ENCODE measurements at regions not wholly inside any gene's neighbourhood (a gene's known extent, or its start where the extent isn't known, plus 50 kb on each side); places are given as distances from the start of the nearest gene placed in this dataset.
A peak's percentile ranks its signal among the peaks of the same experiment; 100 is the strongest.

- DNase-seq: no peak
Measured at GRCh38 chr6:156107624-156108101, 652.0 kb upstream of the NOX3 start.

- DNase-seq: peak; percentile 18
Measured at GRCh38 chr6:156102129-156102528, 646.5 kb upstream of the NOX3 start.

GRCh38 chr6:156098839-156099238, 643.2 kb upstream of the NOX3 start:
- no peak for DNase-seq

DNA sequence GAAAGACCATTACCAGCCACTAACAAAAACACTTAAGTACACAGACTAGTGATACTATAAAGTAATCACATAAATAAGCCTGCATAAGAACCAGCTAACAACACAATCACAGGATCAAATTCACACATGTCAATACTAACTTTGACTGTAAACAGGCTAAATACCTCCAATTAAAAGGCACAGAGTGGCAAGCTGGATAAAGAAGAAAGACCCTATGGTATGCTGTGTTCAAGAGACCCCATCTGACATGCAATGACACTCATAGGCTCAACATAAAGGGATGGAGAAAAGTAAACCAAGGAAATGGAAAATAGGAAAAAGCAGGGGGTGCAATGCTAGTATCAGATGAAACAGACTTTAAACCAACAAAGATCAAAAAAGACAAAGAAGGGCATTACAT, 631.8 kb upstream of the NOX3 start:
- DNase-seq: no peak

- no peak for DNase-seq
Measured at GRCh38 chr6:156082012-156082411, 626.4 kb upstream of the NOX3 start.

- no peak for DNase-seq
Measured at GRCh38 chr6:156080371-156080770, 624.7 kb upstream of the NOX3 start.

- DNase-seq: no peak
Measured at GRCh38 chr6:156068881-156069280, 613.2 kb upstream of the NOX3 start.

DNA sequence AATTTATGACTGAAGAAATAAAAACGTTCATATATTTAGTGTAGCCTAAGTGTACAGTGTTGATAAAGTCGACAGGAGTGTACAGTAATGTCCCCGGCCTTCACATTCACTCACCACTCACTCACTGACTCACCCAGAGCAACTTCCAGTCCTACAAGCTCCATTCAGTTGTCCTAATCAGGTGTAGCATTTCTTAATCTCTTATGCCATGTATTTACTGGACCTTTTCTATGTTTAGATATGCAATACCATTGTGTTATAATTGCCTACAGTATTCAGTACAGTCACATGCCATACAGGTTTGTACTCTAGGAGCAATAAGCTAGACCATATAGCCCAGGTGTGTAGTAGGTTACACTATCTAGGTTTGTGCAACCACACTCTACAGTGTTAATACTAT, 610.2 kb upstream of the NOX3 start:
- DNase-seq: no peak

DNA sequence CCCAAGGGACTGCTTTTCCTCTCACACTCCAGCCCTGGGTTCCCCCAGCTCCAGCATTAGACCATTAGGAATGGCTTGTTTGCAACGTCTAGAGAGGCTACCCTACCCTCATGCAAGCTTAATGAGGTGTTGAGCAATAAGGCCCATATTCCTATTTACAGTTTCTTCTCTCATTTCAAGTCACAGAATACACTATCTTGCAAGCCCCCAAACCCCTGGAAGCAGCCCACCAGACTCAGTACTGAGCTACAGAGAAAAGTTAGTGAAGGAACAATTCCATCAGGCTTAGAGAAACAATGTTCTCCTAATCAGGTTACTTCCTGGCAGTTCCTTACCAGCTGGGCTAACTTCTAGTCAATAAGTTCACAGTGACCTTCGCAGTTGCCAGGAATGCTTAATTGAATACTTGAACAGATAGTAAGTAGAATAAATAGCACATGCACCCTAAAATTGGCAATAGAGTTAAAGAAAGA, 606.5 kb upstream of the NOX3 start:
- DNase-seq: no peak

- no peak for DNase-seq
Measured at GRCh38 chr6:156061465-156061864, 605.8 kb upstream of the NOX3 start.

DNA sequence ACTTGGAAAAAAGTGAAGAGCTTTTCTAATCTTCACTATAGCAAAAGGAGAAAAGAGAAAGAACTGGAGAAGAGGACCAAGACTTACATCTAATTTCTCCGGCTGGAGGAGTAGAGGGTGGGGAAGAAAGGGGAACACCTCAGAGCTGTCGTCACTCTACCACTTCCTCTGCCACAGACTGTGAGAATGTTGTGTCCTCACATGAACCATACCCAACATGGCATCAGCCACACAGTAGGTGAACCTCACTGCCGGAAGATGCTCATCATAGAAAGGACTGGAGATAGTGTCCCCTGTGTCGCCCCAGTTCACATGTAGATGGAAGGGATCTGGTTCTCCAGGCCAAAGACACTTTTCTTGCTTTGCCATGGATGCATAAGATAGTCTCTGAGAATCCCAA, 604.4 kb upstream of the NOX3 start:
- no peak for DNase-seq

GRCh38 chr6:156058356-156058755, 602.7 kb upstream of the NOX3 start:
- DNase-seq: no peak

- no peak for DNase-seq
Measured at GRCh38 chr6:156057869-156058268, 602.2 kb upstream of the NOX3 start.

GRCh38 chr6:156056085-156056484, 600.4 kb upstream of the NOX3 start:
- DNase-seq: no peak

- DNase-seq: no peak
Measured at GRCh38 chr6:156053626-156054025, 598.0 kb upstream of the NOX3 start.

DNA sequence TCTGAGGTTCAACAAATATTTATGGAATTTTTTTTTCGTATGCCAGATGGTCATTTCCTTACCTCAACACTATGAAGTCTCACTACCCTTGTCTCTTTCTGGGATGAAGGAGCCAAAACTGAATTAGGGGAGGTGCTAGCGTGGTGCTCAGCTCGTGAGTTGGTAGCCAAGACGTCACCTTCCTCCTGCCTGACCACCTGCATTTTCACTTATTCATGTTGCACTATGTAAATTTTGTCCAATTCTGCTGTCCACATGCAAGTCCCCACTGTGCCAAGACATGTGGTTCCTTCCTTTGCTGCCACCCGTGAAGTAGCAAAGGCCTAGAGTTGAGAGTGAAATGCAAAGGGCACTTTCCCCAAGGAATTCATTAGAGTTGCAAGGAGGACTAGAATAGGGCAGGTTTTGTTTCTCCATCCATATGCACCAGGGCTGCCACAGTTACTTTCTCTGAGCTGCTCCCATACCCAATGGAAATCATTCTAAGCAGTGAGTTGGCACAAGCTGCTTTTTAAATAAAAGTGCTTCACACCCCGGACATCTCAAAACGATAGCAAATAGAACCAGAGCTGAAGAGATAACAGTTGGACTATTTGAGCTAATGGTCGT, 591.3 kb upstream of the NOX3 start:
- DNase-seq: no peak

GRCh38 chr6:156046268-156046665, 590.6 kb upstream of the NOX3 start:
- no peak for DNase-seq

DNA sequence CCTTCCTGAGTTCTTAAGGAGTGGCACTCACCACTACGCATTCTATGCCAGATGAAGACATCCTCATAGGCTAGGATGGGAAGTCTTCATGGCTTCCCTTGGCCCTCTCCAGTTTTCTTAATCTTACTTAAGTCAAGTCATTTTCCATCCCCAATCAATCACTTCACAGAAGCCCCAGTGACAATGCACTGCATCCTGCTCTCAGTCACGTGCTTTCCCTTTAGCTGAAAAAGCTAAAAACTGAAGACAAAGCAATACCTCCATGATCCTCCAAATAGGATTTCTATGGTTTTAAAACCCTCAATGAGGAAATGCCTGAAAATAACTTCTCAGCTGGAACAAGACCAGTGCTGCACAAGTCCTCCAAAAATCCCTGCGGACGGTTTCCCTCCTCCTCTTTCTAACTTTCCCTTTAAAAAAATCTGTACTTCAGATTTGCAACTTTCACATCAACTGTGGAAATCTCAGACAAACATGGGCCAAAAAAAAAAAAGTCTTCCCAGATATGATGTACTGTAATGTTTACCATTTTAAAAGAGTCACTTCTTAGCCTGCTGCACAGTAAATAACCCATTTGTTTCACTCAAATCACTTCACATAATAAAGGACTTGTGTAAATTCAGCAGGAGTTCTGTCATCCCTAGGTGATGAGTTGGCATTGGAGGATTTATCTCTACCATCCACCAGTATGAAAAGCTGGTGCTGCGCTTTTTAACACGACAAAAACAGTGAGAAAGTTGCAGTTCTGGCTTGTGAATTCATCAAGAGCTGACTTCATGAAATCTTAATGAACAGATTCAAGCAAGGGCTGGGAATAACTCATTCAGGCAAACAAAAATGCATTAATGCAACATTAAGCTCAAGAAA, 590.0 kb upstream of the NOX3 start:
- DNase-seq: peak; percentile 53

DNA sequence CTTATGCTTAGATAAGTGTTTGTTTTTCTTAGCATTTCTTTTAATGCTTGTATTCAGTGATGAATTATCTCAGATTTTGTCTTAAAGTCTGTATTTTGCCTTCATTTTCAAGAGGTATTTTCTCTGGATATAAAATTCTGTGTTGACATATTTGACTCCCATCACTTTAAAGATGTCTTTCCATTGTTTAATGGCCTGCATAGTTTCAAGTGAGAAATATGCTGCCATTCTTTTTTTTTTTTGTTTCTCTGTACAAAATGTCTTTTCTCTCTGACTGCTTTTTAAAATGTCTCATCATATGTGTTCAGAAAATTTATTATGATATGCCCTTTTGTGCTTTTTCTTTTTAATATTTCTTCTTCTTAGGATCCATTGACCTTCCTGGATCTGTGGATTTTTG, 578.0 kb upstream of the NOX3 start:
- no peak for DNase-seq

DNA sequence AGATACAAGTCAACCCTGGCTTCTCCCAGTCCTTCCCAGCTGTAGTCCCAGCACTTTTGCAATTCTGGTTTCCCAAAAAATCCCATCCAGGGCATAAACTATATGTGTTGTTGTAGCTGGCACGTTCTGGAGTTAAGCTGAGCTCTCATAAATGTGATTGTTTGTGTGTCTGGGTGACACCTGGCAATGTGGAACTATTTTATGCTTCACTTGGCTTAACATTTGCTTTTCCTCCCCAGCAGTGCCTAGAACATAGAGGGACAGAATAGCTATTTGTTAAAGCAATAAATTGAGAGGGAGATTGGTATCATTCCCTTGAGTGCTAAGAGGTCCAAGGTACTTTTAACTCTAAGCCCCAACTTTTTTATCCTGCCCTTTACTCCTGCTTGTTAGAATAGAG, 575.9 kb upstream of the NOX3 start:
- DNase-seq: no peak

DNA sequence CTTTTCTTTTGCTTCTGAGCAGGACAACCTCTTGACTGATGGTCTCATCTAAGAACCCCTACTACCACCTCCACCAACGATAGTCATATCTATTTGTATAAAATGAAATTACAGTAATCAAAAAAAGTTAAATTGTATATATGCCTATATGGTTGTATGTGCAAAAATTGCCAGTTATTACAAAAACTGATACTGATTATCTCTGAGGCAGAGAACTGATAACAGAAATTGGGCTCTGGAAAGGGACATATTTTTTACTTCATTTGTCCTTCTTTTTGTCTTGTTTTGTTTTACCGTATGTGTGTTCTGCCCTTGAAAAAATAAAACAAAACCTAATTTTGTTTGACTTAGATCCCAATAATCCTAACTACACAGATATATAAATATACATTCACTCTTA, 574.4 kb upstream of the NOX3 start:
- DNase-seq: no peak

DNA sequence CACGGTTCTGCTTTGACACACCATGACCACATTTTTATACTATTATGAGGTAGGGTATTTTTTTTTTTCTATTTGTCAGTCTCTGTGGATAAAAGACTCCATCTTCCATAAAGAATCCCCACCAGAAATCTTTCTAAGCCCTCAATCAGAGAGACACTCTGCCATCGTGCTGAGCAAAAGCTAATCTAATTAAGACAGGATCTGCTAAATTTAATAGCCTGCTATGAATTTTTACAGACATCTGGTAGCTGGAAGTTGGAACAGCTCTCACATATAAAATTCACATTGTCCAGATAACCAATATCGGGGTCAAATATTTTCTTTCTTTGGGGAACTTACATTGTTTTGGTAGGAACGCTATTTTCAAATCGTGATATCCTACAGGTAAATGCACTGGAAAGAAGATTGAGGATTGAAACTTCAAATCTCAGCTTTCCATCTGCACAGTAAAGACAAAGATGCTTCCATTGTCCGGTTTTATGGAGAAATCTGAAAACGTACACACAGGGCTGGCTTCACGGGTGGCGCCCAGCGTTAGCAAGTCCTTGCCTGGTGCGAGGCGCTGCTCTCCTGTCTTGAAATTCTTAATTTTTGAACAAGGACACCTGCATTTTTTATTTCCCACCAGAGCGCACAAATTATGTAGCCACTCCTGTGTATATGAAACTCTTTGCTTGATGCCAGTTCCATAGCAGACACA, 573.8 kb upstream of the NOX3 start:
- DNase-seq: peak; percentile 63

- DNase-seq: peak; percentile 76
Measured at GRCh38 chr6:156028335-156029131, 572.9 kb upstream of the NOX3 start.
